ENCODE measurements at regions not wholly inside any gene's neighbourhood (a gene's known extent, or its start where the extent isn't known, plus 50 kb on each side); places are given as distances from the start of the nearest gene placed in this dataset.

DNA sequence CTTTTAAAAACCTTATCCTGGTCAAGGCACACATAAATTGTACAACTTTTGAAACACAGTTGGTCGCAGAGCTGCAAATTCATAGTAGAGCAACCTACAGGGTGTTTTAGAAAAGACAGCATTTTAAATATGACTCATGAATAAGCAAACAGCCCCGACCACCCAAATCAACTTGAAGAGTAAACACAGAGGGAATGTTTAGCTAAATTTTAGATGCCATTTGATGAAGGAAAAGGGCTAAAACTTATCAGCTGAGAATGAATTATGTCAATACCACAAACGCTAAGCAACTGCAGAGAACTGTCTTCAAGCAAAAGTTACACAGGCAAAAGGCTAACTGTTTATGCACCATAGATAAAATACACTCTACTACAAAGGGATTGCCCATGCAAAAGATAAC is 427.5 kb upstream of the PSMD7 start:
- TF ChIP-seq, protein P1, sequence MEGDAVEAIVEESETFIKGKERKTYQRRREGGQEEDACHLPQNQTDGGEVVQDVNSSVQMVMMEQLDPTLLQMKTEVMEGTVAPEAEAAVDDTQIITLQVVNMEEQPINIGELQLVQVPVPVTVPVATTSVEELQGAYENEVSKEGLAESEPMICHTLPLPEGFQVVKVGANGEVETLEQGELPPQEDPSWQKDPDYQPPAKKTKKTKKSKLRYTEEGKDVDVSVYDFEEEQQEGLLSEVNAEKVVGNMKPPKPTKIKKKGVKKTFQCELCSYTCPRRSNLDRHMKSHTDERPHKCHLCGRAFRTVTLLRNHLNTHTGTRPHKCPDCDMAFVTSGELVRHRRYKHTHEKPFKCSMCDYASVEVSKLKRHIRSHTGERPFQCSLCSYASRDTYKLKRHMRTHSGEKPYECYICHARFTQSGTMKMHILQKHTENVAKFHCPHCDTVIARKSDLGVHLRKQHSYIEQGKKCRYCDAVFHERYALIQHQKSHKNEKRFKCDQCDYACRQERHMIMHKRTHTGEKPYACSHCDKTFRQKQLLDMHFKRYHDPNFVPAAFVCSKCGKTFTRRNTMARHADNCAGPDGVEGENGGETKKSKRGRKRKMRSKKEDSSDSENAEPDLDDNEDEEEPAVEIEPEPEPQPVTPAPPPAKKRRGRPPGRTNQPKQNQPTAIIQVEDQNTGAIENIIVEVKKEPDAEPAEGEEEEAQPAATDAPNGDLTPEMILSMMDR (IDR thresholded peaks at IDR 0.05) = no peak
- TF ChIP-seq EP300 (IDR thresholded peaks at IDR 0.05) = no peak
- no peak for TF ChIP-seq POLR2A (IDR thresholded peaks at IDR 0.05)
- TF ChIP-seq POLR2AphosphoS5 (IDR thresholded peaks at IDR 0.05) = no peak

Measured in suprapubic skin (tissue), 4 donors.